ENCODE measurements at regions not wholly inside any gene's neighbourhood (a gene's known extent, or its start where the extent isn't known, plus 50 kb on each side); places are given as distances from the start of the nearest gene placed in this dataset.

- intact Hi-C loops (cut with DNase I): no loop called here
- Histone ChIP-seq H3K4me3 (no peak overlapping the region), H3K9me3 (no peaks in the 10 kb centered on the region), H3K4me1 (ENCODE audit: insufficient read depth) (no peaks in the 10 kb centered on the region), H3K27ac (no peak overlapping the region), H3K36me3 (no peaks in the 10 kb centered on the region), H3K27me3 (no peaks in the 10 kb centered on the region)
- TF ChIP-seq CTCF (IDR thresholded peaks at IDR 0.05) (no peak), EP300 (IDR thresholded peaks at IDR 0.05) (no peak), POLR2A (IDR thresholded peaks at IDR 0.05) (no peak)
- 70 to 79% (median 71%) methylated on average over 1 of the region's 1 CpG for WGBS, 3 donors
- DNase-seq: no peak
Observed at GRCh38 chr3:36244728-36245127, 135.6 kb upstream of the STAC start.

GRCh38 chr3:36248374-36248773, 131.9 kb upstream of the STAC start:
- WGBS, 3 donors: 82 to 89% (median 89%) methylated on average over 3 of the region's 3 CpGs
- H3K9me3 ChIP-seq: no peaks in the 10 kb centered on the region
- H3K4me1 ChIP-seq (ENCODE audit: insufficient read depth): no peaks in the 10 kb centered on the region
- H3K27ac ChIP-seq: no peak overlapping the region
- H3K27me3 ChIP-seq: no peaks in the 10 kb centered on the region
- H3K36me3 ChIP-seq: no peaks in the 10 kb centered on the region
- no peak overlapping the region for H3K4me3 ChIP-seq
- intact Hi-C loops (cut with DNase I): no loop called here
- no peak for TF ChIP-seq POLR2A (IDR thresholded peaks at IDR 0.05)
- no peak for TF ChIP-seq EP300 (IDR thresholded peaks at IDR 0.05)
- no peak for TF ChIP-seq CTCF (IDR thresholded peaks at IDR 0.05)
- no peak for DNase-seq

- intact Hi-C loops (cut with DNase I): no loop called here
- DNase-seq: no peak
- 67 to 77% (median 74%) methylated on average over 1 of the region's 1 CpG for WGBS, 3 donors
Observed at GRCh38 chr3:36250191-36250590, 130.1 kb upstream of the STAC start.

GRCh38 chr3:36257158-36257852, 123.0 kb upstream of the STAC start:
- no peaks in the 10 kb centered on the region for H3K36me3 ChIP-seq
- intact Hi-C loops (cut with DNase I): no loop called here
- no peak overlapping the region for H3K4me3 ChIP-seq
- no peaks in the 10 kb centered on the region for H3K27me3 ChIP-seq
- DNase-seq: no peak
- no peaks in the 10 kb centered on the region for H3K4me1 ChIP-seq (ENCODE audit: insufficient read depth)
- no peak overlapping the region for H3K27ac ChIP-seq
- no peaks in the 10 kb centered on the region for H3K9me3 ChIP-seq
- no peak for TF ChIP-seq EP300 (IDR thresholded peaks at IDR 0.05)
- no peak for TF ChIP-seq POLR2A (IDR thresholded peaks at IDR 0.05)
- TF ChIP-seq CTCF (IDR thresholded peaks at IDR 0.05): no peak
- WGBS, 3 donors: 94 to 97% (median 95%) methylated on average over 3 of the region's 3 CpGs

More at GRCh38 chr3:36250191-36250590, 130.1 kb upstream of the STAC start:
- no peaks in the 10 kb centered on the region for H3K36me3 ChIP-seq
- no peak overlapping the region for H3K27ac ChIP-seq
- H3K4me1 ChIP-seq (ENCODE audit: insufficient read depth): no peaks in the 10 kb centered on the region
- H3K9me3 ChIP-seq: no peaks in the 10 kb centered on the region
- H3K27me3 ChIP-seq: no peaks in the 10 kb centered on the region
- no peak overlapping the region for H3K4me3 ChIP-seq
- TF ChIP-seq EP300 (IDR thresholded peaks at IDR 0.05): no peak
- TF ChIP-seq POLR2A (IDR thresholded peaks at IDR 0.05): no peak
- TF ChIP-seq CTCF (IDR thresholded peaks at IDR 0.05): no peak
